ENCODE measurements at regions not wholly inside any gene's neighbourhood (a gene's known extent, or its start where the extent isn't known, plus 50 kb on each side); places are given as distances from the start of the nearest gene placed in this dataset.

GRCh38 chr6:95521181-95521580 is 56.2 kb upstream of the MANEA start:
- H2AFZ ChIP-seq (ENCODE audit: low read length): no peak overlapping the region

More at GRCh38 chr6:95521181-95521580, 56.2 kb upstream of the MANEA start:
- Histone ChIP-seq H3K4me1 (ENCODE audit: insufficient read depth, low read length, severe bottlenecking) (no peaks in the 10 kb centered on the region), H3K79me2 (ENCODE audit: insufficient read depth, low read length) (no peaks in the 10 kb centered on the region), H3K9me2 (ENCODE audit: low read depth, low read length) (no peaks in the 10 kb centered on the region), H3K27me3 (ENCODE audit: insufficient read depth, low read length) (no peaks in the 10 kb centered on the region), H3K4me2 (ENCODE audit: low read length) (no peak overlapping the region), H4K20me1 (ENCODE audit: insufficient read depth, low read length) (no peaks in the 10 kb centered on the region), H3K27ac (ENCODE audit: low read depth, low read length, poor library complexity, severe bottlenecking) (no peak overlapping the region), H3K36me3 (ENCODE audit: insufficient read depth, low read length) (no peaks in the 10 kb centered on the region), H3K4me3 (ENCODE audit: low read depth, low read length, poor library complexity, severe bottlenecking) (no peak overlapping the region), H3K9me3 (ENCODE audit: low read length) (no peaks in the 10 kb centered on the region), H3K9ac (ENCODE audit: low read length) (no peak overlapping the region), H3F3A (ENCODE audit: insufficient read depth, low read length) (no peaks in the 10 kb centered on the region)
- TF ChIP-seq CTCF (IDR thresholded peaks at IDR 0.05; ENCODE audit: low read length): no peak
- TF ChIP-seq EZH2 (IDR thresholded peaks at IDR 0.05; ENCODE audit: borderline replicate concordance, low read length): no peak
